HG02970 (cell line): ENCODE measurements at regions not wholly inside any gene's neighbourhood (a gene's known extent, or its start where the extent isn't known, plus 50 kb on each side); places are given as distances from the start of the nearest gene placed in this dataset.
A peak's percentile ranks its signal among the peaks of the same experiment; 100 is the strongest.
"Not testable (repeated sequence)": the region's sequence is repeated elsewhere in the genome, so short reads cannot be mapped to it uniquely, and the experiment has no call there.

ENCODE experiments used
- ATAC-seq: cut with Tn5 transposase; IDR thresholded peaks from one replicate; pipeline ENCODE4 v1.9.1; 2021; ENCODE audit warnings: mild to moderate bottlenecking, moderate library complexity, moderate number of reproducible peaks; ENCODE audit not compliant: unreplicated experiment, low FRiP score

DNA sequence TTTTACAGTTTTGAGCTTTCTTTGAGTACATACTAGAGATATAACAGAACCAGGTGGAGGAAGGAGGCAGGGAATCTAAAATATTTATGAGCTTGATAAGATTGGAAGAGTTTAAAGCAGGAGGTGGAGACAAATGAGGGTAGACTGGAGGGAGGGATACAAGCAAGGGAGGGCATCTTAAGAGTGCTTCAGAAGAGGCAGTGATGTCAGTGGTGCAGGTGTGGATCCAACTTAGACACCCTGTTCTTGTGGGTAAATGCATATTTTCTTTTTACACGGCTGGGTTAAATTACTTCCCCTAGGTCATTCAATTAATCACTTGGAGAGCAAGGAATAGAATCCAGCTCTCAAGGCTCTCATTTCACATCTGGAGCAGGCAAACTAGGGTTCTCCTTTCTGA lies 146.1 kb upstream of the LRIG3 start:
- ATAC-seq = no peak

GRCh38 chr12:59059088-59059935 lies 139.0 kb upstream of the LRIG3 start:
- ATAC-seq = no peak

GRCh38 chr12:59056966-59057365 lies 136.7 kb upstream of the LRIG3 start:
- ATAC-seq = no peak

DNA sequence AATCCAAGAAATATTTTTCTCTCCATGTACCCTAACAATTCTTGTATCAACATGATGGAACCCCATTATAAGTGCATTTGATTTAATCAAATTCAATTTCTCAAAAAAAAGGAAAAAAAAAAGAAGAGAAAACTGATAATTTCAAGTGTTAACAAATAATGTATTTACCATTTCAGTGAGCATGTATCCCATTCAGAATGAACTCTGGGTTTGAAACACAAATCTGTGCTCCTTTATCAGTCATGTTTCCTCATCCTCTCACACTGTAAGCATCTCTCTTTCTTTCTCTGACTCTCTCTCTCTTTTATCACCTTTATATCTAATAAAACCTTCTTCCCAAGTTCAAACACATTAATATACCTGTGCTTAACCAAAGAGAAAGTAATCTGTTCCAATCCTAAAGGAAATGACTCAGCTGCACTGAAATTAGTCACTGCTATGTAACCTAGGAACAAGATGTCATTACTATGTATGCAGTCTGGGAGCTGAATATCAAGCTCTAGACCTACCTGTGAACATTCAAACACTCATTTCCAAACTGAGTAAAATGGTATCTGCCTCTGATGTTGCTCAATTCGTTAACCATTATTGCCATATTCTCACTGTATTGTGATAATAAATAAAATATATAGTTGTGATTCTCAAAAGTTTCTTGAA lies 135.0 kb upstream of the LRIG3 start:
- ATAC-seq = peak; percentile 75

- ATAC-seq = not testable (repeated sequence)
Measured at GRCh38 chr12:59053266-59053899, 133.1 kb upstream of the LRIG3 start.

DNA sequence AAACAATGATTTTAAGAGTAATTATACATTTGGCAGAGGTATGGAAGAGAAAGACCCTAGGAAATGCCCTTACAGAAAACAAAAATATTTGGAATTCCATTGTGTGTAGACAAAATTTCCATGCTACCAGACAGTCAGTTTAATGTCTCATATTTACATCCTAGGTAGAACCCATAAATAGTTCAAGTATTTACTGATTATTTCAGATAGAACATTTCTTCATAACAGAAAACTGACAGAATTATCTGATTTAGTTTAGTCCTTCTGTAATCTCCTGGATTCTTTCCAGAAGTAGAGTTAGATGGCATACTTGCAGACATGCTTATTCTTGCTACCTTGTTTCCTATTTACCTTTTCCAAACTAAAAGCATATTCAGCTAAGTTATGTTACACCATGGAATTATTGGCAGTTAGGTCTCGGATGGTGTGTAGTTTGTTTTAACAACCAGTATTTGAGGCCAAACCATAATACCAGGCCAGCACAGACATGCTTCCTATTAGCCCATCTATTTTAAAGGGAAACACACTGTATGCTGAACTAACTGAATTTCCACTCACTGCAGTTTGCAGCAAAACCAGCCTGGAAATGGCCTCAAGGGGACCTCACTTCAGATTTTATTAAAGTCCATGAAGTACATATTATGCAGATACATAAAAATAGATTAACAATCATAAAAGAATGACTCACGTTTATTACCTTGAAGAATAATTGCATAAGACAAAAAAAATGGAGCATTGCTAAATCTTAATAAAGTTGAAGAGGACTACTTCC lies 126.6 kb upstream of the LRIG3 start:
- no peak for ATAC-seq

- no peak for ATAC-seq
Measured at GRCh38 chr12:59044791-59045190, 124.5 kb upstream of the LRIG3 start.

GRCh38 chr12:59041241-59042121 lies 121.2 kb upstream of the LRIG3 start:
- no peak for ATAC-seq

- ATAC-seq = no peak
Measured at GRCh38 chr12:59040656-59041055, 120.4 kb upstream of the LRIG3 start.

DNA sequence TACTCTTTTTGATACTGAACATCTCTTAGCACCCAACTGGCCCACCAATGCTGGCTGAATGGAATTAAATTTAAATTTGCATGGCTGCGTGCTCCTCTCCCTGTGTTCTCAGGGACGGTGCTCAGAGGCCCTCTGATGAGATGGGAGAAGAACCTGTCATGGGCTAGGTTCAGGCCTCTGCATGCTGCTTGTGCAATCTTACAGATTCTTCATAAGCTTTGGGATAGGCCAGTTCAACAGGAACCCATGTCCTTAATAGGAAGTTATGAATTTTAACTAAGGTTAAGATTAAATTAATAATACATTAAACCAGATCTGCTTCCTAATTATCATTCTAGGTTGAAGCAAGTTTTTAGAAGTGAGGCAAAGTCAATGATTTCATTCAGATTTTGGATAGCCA lies 119.7 kb upstream of the LRIG3 start:
- no peak for ATAC-seq

DNA sequence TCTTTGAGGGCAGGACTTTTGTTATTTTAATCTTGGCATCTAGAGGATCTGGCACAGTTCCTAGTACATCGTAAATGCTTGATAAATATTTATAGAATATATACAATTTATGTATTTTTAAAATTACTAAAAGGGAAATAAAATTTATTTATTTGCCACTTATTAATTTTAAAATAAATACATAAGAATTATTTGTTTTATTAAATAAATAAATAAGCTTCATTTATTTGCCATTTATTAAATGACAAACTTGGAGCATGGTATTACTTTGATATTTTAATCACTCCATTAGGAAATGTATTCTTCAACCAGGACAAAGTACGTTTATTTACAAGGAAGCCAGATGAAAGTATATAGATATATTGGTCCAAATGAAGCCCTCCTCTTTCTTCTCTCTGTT lies 118.7 kb upstream of the LRIG3 start:
- ATAC-seq = no peak

- no peak for ATAC-seq
Measured at GRCh38 chr12:59036973-59037762, 116.9 kb upstream of the LRIG3 start.

DNA sequence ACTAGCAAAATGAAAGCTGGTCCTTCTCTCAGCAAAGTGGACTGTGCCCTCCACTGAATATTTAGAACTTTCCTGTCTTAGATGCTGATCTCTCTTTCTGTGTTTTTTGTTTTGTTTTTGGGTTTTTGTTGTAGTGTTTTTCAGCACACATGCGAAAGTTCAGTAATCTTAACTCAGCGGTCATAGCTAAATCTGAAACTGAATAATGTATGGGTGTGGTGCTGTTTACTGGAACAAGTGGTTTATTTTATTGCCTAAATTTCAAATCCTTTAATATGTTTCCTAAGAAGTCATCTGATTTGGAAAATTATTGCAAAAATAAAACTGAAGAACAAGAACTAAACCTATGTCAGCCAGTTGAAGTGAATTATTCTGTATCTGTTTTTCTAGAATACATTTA lies 116.0 kb upstream of the LRIG3 start:
- no peak for ATAC-seq

DNA sequence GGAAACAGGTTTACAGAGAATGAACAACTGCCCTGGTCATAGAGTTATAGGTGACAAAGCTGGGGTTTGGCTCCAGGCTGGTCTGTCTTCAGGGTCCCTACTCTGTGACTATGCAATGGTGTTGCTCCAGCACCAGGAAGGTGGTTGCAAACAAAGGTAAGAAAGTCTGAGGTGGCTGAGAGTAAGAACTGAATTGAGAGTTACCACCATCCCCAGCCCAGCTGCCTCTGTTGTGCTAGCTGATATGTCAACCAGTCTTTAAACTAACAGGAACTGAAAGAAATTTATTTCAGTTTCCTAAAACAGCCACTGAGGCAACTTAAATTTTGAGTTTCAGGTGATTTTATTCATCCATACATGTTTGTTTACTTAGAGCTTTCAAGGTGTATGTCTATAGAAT lies 111.0 kb upstream of the LRIG3 start:
- no peak for ATAC-seq

GRCh38 chr12:59030415-59030814 lies 110.1 kb upstream of the LRIG3 start:
- ATAC-seq = no peak

- ATAC-seq = no peak
Measured at GRCh38 chr12:59027199-59027598, 106.9 kb upstream of the LRIG3 start.

GRCh38 chr12:59023861-59024424 lies 103.6 kb upstream of the LRIG3 start:
- ATAC-seq = no peak

- no peak for ATAC-seq
Measured at GRCh38 chr12:59020073-59020946, 100.0 kb upstream of the LRIG3 start.
